Smooth muscle cell of the brain vasculature (primary cell): ENCODE measurements at regions not wholly inside any gene's neighbourhood (a gene's known extent, or its start where the extent isn't known, plus 50 kb on each side); places are given as distances from the start of the nearest gene placed in this dataset.
"Not testable (repeated sequence)": the region's sequence is repeated elsewhere in the genome, so short reads cannot be mapped to it uniquely, and the experiment has no call there.

Experiments
- DNase-seq: peaks from one replicate; pipeline ENCODE4 v3.0.0-alpha.2; 2012; ENCODE audit warnings: low read depth, low spot score

- DNase-seq = not testable (repeated sequence)
These were observed 975.7 kb downstream of the TBC1D32 start for GRCh38 chr6:120358535-120358934.

- no peak for DNase-seq
These were observed 976.8 kb downstream of the TBC1D32 start for GRCh38 chr6:120357447-120357846.

GRCh38 chr6:120355822-120356221 lies 978.5 kb downstream of the TBC1D32 start:
- DNase-seq = no peak

GRCh38 chr6:120354452-120355098 lies 979.7 kb downstream of the TBC1D32 start:
- no peak for DNase-seq

- DNase-seq = no peak
These were observed 981.8 kb downstream of the TBC1D32 start for GRCh38 chr6:120352491-120352890.

- no peak for DNase-seq
These were observed 985.4 kb downstream of the TBC1D32 start for GRCh38 chr6:120348926-120349325.

- no peak for DNase-seq
These were observed 979.0 kb upstream of the MAN1A1 start for GRCh38 chr6:120328521-120328920.

- no peak for DNase-seq
These were observed 971.1 kb upstream of the MAN1A1 start for GRCh38 chr6:120320481-120321162.

- no peak for DNase-seq
These were observed 954.7 kb upstream of the MAN1A1 start for GRCh38 chr6:120304223-120304622.

GRCh38 chr6:120303527-120303926 lies 954.0 kb upstream of the MAN1A1 start:
- DNase-seq = no peak

GRCh38 chr6:120302041-120302440 lies 952.5 kb upstream of the MAN1A1 start:
- DNase-seq = no peak

GRCh38 chr6:120290964-120291363 lies 941.4 kb upstream of the MAN1A1 start:
- no peak for DNase-seq

GRCh38 chr6:120282005-120282404 lies 932.4 kb upstream of the MAN1A1 start:
- DNase-seq = no peak

GRCh38 chr6:120279466-120280167 lies 930.1 kb upstream of the MAN1A1 start:
- DNase-seq = no peak

GRCh38 chr6:120278689-120279396 lies 929.3 kb upstream of the MAN1A1 start:
- no peak for DNase-seq

- no peak for DNase-seq
These were observed 925.0 kb upstream of the MAN1A1 start for GRCh38 chr6:120274547-120274946.

GRCh38 chr6:120273411-120273810 lies 923.9 kb upstream of the MAN1A1 start:
- DNase-seq = no peak

GRCh38 chr6:120272038-120272437 lies 922.5 kb upstream of the MAN1A1 start:
- no peak for DNase-seq

GRCh38 chr6:120268256-120268655 lies 918.7 kb upstream of the MAN1A1 start:
- DNase-seq = not testable (repeated sequence)

- DNase-seq = no peak
These were observed 912.8 kb upstream of the MAN1A1 start for GRCh38 chr6:120262354-120262753.

GRCh38 chr6:120260636-120261035 lies 911.1 kb upstream of the MAN1A1 start:
- DNase-seq = no peak

- no peak for DNase-seq
These were observed 905.1 kb upstream of the MAN1A1 start for GRCh38 chr6:120254651-120255050.
